HG02759 (cell line): ENCODE measurements at regions not wholly inside any gene's neighbourhood (a gene's known extent, or its start where the extent isn't known, plus 50 kb on each side); places are given as distances from the start of the nearest gene placed in this dataset.
"Not testable (repeated sequence)": the region's sequence is repeated elsewhere in the genome, so short reads cannot be mapped to it uniquely, and the experiment has no call there.

ENCODE experiments used
- ATAC-seq: cut with Tn5 transposase; IDR thresholded peaks from one replicate; pipeline ENCODE4 v1.9.1; 2021; ENCODE audit warnings: mild to moderate bottlenecking, moderate library complexity; ENCODE audit not compliant: unreplicated experiment

DNA sequence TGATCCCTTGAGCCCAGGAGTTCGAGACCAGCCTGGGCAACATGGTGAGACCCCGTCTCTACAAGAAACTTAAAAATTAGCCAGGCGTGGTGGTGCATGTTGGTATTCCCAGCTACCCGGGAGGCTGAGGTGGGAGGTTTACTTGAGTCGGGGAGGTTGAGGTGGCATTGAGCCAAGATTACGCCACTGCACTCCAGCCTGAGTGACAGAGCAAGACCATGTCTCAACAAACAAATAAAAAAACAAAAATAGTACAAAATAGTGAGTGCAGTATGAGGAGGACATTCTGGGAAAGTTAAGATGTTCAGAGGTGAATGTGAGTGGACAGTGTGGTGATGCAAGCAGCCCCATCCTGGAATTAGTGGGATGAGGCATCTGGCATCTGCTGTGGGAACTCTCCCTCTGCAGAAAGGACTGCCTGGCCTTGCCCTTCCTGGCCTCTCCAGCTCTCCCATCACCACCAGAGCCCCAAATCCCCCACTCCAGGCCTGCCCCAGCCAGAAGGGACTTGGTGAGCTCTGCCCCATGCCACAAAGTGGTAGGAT, 96.6 kb upstream of the PARD3 start:
- ATAC-seq: no peak

DNA sequence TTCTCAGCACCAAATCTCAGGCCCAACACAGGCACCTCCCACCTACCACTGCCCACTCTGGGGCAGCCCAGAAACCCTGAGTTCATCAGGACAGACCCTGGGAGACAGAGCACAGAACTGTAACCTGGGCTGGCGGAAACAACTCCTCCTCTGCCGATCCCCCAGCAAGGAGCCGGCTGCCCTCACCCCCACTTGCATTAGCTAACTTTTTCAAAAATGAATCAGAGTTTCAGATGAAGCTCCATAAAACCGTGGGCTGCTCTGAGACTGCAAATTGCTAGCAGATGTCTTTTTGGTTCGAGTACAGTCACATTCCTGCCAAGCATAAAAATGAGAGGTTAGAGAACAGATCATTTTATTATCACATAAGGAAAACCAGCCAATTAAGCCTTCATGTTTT, 93.4 kb upstream of the PARD3 start:
- ATAC-seq: no peak

DNA sequence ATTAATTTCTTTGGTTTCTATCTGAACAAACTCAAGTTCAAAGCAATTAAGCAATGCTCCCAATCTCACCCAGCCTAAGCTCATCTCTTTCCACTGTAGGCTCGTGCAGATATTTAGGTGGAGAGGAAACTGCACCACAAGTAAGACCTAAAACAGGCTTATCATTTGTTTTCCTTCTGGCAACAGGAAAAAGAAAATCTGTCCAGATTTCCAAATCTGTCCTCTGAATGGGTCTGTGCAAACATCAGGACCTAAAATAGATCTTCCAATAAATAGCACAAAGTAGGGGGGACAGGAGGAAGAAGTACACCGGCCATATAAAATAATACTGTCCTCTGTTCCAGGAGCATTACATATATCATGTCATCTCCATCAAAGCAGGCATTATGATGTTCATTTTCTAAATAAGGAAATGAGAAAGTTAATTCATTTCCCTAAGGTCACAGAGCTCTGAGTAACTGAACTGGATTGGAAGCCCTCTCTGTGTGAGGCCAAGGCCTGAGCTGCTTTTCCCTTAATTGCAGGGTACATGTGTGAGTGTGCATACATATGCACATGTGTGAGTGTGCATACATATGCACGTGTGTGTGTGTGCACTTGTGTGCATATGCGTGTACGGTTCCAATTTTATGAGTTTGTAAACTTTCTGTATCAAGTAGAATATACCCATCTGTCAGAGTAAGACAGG, 92.8 kb upstream of the PARD3 start:
- no peak for ATAC-seq

DNA sequence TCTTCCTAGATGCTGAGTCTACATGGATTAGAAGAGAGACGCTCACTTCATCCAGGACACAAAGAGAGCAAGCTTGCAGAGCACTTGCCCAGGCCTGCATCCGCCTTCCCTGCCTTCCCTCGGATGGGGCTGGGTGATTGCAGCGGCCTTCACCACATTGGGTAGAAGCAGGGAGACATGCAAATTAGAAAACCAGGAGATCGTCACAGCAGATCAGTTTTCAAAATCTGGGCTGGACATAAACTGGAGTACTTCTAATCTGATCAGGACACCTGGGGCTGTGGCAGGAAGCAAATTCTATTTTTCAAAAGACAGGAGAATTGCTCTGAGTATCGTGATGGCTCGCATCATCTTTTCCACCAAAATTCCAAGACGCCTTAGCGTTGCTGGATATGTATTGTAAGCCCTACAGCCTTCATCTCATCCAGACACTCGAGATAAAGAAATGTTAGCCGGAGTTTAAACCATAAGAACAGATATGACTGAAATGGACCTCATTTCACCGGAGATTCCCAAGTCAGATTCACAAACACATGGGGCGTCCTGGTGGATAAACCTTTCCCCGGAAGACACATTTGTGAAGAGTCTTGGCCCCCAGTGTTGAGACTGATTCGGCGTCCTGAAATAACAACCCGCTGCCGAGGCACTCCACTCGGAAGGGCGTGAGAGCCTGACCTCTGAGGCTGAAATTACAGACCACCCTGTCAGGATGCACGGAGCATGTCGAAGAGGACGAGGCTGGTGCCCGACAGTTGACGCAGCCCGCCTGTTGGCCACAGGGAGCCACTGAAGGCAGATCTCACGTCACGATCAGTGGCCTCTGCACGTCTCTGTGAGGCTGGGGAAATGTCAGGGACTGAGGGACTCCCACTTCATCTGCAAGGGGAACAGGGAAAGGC, 91.2 kb upstream of the PARD3 start:
- no peak for ATAC-seq

GRCh38 chr10:34905200-34905927, 90.3 kb upstream of the PARD3 start:
- no peak for ATAC-seq

DNA sequence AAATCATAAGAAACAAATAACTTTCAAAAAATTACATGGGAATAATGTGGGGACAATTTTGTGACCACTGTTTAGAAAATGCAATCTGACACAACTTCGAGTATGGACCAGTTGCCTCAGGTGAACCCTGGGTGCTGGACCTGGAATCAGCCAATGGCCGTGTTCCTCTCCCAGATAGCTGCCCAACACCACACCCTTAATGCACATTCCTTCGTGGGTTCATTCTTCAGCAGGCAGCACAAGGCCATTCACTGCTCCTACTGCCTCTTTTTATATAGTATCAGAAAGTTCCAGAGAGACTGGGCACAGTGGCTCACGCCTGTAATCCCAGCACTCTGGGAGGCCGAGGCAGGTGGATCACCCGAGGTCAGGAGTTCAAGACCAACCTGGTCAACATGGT, 89.1 kb upstream of the PARD3 start:
- ATAC-seq: no peak

- no peak for ATAC-seq
These were observed 84.1 kb upstream of the PARD3 start for GRCh38 chr10:34899161-34899560.

GRCh38 chr10:34895977-34896376, 80.9 kb upstream of the PARD3 start:
- ATAC-seq: no peak

- not testable (repeated sequence) for ATAC-seq
These were observed 80.0 kb upstream of the PARD3 start for GRCh38 chr10:34895046-34895445.

DNA sequence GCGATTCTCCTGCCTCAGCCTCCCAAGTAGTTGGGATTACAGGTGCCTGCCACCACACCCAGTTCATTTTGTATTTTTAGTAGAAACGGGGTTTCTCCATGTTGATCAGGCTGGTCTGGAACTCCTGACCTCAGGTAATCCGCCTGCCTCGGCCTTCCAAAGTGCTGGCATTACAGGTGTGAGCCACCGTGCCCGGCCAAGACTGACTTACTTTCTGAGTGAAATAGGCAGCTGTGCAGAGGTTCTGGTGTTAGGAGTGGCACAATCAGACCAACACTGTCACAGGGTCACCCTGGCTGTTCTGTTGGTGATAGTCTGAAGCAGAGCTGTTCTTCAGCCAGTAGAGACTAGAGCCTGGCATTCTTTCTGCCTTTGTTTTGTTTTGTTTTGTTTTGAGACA, 77.4 kb upstream of the PARD3 start:
- not testable (repeated sequence) for ATAC-seq

DNA sequence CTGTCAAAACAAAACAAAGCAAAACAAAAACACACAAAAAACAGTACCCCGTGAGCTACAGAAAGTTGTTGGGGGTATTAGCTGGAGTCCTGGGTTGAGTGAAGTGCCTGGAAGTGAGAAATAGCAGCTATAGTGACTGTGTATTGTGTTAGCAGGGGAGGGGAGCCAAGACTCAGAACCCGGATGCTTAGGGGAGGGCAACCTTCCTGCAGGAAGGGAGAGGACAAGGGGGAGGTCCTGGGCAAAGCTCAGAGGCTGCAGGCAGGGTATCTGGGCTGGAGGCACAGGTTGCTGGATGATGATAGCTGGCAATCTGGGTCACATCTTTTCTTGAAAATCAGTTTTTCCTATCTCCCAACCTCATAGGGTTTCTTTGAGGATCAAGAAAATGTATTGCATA, 75.8 kb upstream of the PARD3 start:
- no peak for ATAC-seq

GRCh38 chr10:34889004-34889869, 74.1 kb upstream of the PARD3 start:
- ATAC-seq: no peak

DNA sequence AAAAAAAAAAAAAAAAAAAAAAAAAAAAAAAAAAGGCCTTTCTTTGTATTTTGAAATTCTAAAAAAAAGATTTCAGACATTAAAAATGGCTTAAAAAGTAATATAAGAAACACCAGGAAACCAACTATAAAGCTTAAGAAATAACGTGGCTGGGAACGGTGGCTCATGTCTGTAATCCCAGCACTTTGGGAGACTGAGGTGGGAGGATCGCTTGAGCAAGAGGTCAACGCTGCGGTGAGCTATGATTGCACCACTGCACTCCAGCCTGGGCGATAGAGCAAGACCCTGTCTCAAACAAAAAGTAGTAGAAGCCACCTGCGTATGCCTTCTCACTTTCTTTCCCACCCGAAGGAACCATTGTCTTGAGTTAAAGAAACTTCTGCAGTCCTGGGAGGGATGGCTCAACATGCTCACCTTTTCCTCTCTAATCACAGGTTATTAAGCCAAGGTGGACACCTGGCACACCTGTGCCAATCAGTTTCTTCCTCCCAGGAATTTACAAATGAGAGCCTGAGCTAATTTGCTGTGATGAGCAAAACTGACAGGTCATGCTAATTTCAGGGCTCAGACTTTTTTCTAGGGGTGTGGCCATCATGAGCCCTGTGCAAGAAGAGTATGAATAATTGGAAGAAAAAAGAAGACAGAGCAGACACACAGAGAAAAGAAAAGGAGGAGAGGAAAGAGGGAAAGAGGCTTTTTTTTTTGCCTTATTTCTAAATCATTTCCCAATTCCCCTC, 72.0 kb upstream of the PARD3 start:
- no peak for ATAC-seq

GRCh38 chr10:34885898-34886297, 70.8 kb upstream of the PARD3 start:
- ATAC-seq: no peak

DNA sequence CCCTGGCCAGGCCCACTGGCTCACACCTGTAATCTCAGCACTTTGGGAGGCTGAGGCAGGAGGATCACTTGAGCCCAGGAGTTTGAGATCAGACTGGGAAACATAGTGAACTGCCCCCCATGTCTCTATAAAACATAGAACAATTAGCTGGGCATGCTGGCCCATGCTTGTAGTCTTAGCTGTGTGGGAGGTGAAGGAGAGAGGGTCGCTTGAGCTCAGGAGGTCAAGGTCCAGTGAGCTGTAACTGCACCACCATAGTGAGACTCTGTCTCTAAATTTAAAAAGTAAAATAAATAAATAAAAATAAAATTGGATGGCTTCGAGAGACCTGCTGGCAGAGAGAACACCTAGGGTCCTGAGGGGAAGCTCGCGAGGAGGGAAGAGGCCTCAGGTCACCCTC, 69.9 kb upstream of the PARD3 start:
- ATAC-seq: no peak

GRCh38 chr10:34884272-34884952, 69.3 kb upstream of the PARD3 start:
- no peak for ATAC-seq

DNA sequence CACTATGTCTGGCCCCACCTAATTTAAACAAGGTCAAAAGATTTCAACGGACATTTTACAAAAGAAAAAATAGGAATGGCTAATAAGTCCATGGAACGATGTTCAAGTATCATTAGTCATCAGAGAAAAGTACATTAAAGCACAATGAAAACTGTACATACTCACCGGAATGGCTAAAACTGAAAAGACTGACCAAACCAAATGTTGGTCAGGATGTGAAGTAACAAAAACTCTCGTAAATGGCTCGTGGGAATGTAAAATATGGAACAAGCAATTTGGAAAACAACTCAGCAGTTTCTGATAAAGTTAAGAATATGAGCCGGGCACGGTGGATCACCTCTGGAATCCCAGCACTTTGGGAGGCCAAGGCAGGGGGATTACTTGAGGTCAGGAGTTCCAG, 65.7 kb upstream of the PARD3 start:
- ATAC-seq: no peak

DNA sequence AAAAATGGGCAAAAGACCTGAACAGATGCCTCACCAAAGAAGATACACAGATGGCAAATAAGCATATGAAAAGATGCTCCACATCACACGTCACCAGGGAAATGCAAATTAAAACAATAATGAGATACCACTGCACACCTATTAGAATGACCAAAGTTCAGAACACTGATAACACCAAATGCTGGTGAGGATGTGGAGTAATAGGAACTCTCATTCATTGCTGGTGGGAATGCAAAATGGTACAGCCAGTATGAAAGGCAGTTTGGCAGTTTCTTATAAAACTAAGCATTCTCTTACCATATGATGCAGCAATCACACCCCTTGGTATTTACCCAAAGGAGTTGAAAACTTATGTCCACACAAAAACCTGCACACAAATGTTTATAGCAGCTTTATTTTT, 63.6 kb upstream of the PARD3 start:
- ATAC-seq: not testable (repeated sequence)

GRCh38 chr10:34875061-34875460, 60.0 kb upstream of the PARD3 start:
- no peak for ATAC-seq
